Spinal cord (tissue), 9 donors: ENCODE measurements at regions not wholly inside any gene's neighbourhood (a gene's known extent, or its start where the extent isn't known, plus 50 kb on each side); places are given as distances from the start of the nearest gene placed in this dataset.
A peak's percentile ranks its signal among the peaks of the same experiment; 100 is the strongest.

Source experiments
- DNase-seq, 6 donors: peaks; one replicate each; pipeline versions ENCODE4 v3.0.0 to v3.0.0-alpha.2; 2013 to 2015; ENCODE audit warnings: low spot score in 6 of 6, low read depth in 4 of 6
- H3K27ac ChIP-seq: one replicate; pipeline ENCODE4 v1.5.1; 2013; ENCODE audit warnings: low read depth, low read length, control low read depth
- H3K27me3 ChIP-seq: one replicate; pipeline ENCODE4 v1.6.1; 2013; ENCODE audit warnings: low read length; ENCODE audit not compliant: control insufficient read depth, insufficient read depth
- H3K36me3 ChIP-seq: one replicate; pipeline ENCODE4 v1.6.1; 2013; ENCODE audit warnings: low read length; ENCODE audit not compliant: control insufficient read depth, insufficient read depth
- H3K4me1 ChIP-seq: one replicate; pipeline ENCODE4 v1.6.1; 2013; ENCODE audit warnings: low read length; ENCODE audit not compliant: control insufficient read depth, insufficient read depth
- H3K4me3 ChIP-seq: one replicate; pipeline ENCODE4 v1.5.1; 2013; ENCODE audit warnings: low read depth, low read length, control low read depth
- H3K9me3 ChIP-seq: one replicate; pipeline ENCODE4 v1.6.1; 2013; ENCODE audit warnings: low read length; ENCODE audit not compliant: control insufficient read depth, insufficient read depth
- WGBS: methylation state at CpG from one replicate; pipeline ENCODE4 v1.1.5; 2013; ENCODE audit warnings: missing lambda C conversion rate; ENCODE audit not compliant: insufficient coverage; 5-methylcytosine and 5-hydroxymethylcytosine counted together
- donor health status: healthy.

- WGBS, result 74% methylated on average over 5 of the region's 7 CpGs
- no peaks in the 10 kb centered on the region for H3K36me3 ChIP-seq
- H3K9me3 ChIP-seq, result no peaks in the 10 kb centered on the region
- H3K4me1 ChIP-seq, result peaks cover 3% of the 10 kb centered on the region
- H3K27ac ChIP-seq, result no peak overlapping the region
- no peak for DNase-seq
- H3K4me3 ChIP-seq, result no peak overlapping the region
- H3K27me3 ChIP-seq, result no peaks in the 10 kb centered on the region
Observed at GRCh38 chr1:87274851-87275250, 53.8 kb upstream of the LMO4 start.

- H3K4me1 ChIP-seq, result peaks cover 3% of the 10 kb centered on the region
- H3K4me3 ChIP-seq, result no peak overlapping the region
- peak overlapping the region; percentile 12 for H3K27ac ChIP-seq
- WGBS, result 83% methylated on average over 2 of the region's 4 CpGs
- no peaks in the 10 kb centered on the region for H3K9me3 ChIP-seq
- H3K36me3 ChIP-seq, result no peaks in the 10 kb centered on the region
- no peaks in the 10 kb centered on the region for H3K27me3 ChIP-seq
- DNase-seq, result peak in 1 of 6 donors; percentile 27
Observed at GRCh38 chr1:87278825-87279535, 49.7 kb upstream of the LMO4 start.
